Endothelial cell of hepatic sinusoid (primary cell): ENCODE measurements at regions not wholly inside any gene's neighbourhood (a gene's known extent, or its start where the extent isn't known, plus 50 kb on each side); places are given as distances from the start of the nearest gene placed in this dataset.

Experiments
- in situ Hi-C: cut with HindIII; loops from 2 replicates; pipeline ENCODE4 v1.10.0; 2017; ENCODE audit warnings: low sequenced_read_pairs

GRCh38 chr12:113766131-113766878, 199.8 kb downstream of the RBM19 start:
- in situ Hi-C loops: no loop called here

GRCh38 chr12:113764661-113765060, 201.5 kb downstream of the RBM19 start:
- in situ Hi-C loops: no loop called here

- in situ Hi-C loops: no loop called here
Observed at GRCh38 chr12:113762882-113763816, 203.0 kb downstream of the RBM19 start.

GRCh38 chr12:113762155-113762881, 203.8 kb downstream of the RBM19 start:
- in situ Hi-C loops: no loop called here

GRCh38 chr12:113759135-113759534, 207.0 kb downstream of the RBM19 start:
- in situ Hi-C loops: no loop called here

GRCh38 chr12:113758165-113758924, 207.8 kb downstream of the RBM19 start:
- in situ Hi-C loops: no loop called here

- in situ Hi-C loops: no loop called here
Observed at GRCh38 chr12:113757221-113758002, 208.7 kb downstream of the RBM19 start.

GRCh38 chr12:113756609-113757008, 209.5 kb downstream of the RBM19 start:
- in situ Hi-C loops: no loop called here

- in situ Hi-C loops: no loop called here
Observed at GRCh38 chr12:113755098-113755497, 211.0 kb downstream of the RBM19 start.

- in situ Hi-C loops: no loop called here
Observed at GRCh38 chr12:113751513-113751912, 214.6 kb downstream of the RBM19 start.

GRCh38 chr12:113749433-113749815, 216.7 kb downstream of the RBM19 start:
- in situ Hi-C loops: no loop called here

GRCh38 chr12:113748707-113749432, 217.3 kb downstream of the RBM19 start:
- in situ Hi-C loops: no loop called here

GRCh38 chr12:113747017-113747416, 219.1 kb downstream of the RBM19 start:
- in situ Hi-C loops: no loop called here

GRCh38 chr12:113744802-113745395, 221.2 kb downstream of the RBM19 start:
- in situ Hi-C loops: loop anchor here (5.0 kb wide), 1 partner anchor 93 kb away; no protein-coding TSS in a partner anchor

GRCh38 chr12:113742801-113743200, 223.3 kb downstream of the RBM19 start:
- in situ Hi-C loops: loop anchor here (5.0 kb wide), 1 partner anchor 90 kb away; no protein-coding TSS in a partner anchor

- in situ Hi-C loops: loop anchor here (5.0 kb wide), 1 partner anchor 88 kb away; no protein-coding TSS in a partner anchor
Observed at GRCh38 chr12:113740699-113741098, 225.4 kb downstream of the RBM19 start.

- in situ Hi-C loops: no loop called here
Observed at GRCh38 chr12:113735131-113735530, 231.0 kb downstream of the RBM19 start.

- in situ Hi-C loops: no loop called here
Observed at GRCh38 chr12:113734503-113734902, 231.6 kb downstream of the RBM19 start.
